GM19397 (cell line): ENCODE measurements at regions not wholly inside any gene's neighbourhood (a gene's known extent, or its start where the extent isn't known, plus 50 kb on each side); places are given as distances from the start of the nearest gene placed in this dataset.

Experiments
- ATAC-seq: cut with Tn5 transposase; IDR thresholded peaks from one replicate; pipeline ENCODE4 v1.9.1; 2021; ENCODE audit warnings: mild to moderate bottlenecking, moderate library complexity; ENCODE audit not compliant: unreplicated experiment

DNA sequence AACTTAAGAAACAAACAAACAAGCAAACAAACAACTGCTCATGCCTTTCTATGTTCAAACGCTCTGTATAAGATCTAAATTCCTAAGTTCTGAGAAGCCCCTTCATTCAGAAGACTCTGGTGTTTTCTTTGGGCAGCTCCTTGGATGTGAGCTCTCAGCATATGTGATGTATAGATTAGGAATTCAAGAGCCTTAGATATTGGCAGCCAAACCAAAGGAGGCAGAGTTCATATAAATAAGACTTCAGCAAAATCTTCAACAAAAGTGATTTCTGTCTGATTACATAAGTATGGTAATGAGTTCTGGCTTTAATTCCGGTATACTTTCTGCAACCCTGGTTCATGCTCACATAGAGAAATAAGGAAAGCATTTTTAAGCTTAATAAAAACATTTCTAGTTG is 145.6 kb downstream of the DYRK2 start:
- no peak for ATAC-seq

DNA sequence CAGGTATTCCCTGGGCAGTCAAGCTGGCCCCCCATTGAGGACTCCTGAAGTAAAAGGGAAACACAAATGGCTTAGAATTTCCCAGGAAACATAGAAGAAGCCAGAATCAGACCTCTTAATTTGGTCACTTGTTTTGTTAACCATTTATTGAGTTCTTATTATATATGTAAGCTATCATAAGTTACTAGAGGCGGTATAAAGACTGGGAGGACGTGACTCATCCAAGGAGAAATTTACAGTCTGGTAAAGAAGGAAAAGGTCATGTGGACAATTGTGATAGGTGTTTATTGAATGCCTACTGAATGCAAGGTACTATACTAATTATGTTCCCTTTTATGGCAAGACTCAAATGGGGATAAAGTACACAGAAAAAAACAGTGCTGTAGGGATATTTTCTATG is 146.7 kb downstream of the DYRK2 start:
- no peak for ATAC-seq

- ATAC-seq: no peak
Observed at GRCh38 chr12:67797185-67797741, 148.7 kb downstream of the DYRK2 start.

DNA sequence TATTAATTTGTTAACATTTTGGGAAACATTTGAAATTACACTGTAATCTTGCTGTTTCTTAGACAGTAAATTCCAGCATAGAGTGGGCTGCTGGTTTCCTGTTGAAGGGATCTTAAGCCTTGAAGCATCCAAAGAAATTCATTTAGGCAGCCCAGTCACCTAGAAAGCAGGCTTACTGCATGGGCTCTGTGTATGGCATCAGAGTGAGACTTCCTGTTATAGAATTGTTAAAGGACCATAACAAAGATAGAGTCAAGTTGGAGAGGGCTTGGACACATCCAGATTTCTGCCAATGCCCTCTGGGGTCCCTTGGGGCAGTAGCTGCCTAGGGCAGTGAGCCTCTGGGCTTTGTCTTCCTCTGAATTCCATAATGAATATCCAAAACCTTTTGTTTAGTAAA is 149.2 kb downstream of the DYRK2 start:
- ATAC-seq: no peak

DNA sequence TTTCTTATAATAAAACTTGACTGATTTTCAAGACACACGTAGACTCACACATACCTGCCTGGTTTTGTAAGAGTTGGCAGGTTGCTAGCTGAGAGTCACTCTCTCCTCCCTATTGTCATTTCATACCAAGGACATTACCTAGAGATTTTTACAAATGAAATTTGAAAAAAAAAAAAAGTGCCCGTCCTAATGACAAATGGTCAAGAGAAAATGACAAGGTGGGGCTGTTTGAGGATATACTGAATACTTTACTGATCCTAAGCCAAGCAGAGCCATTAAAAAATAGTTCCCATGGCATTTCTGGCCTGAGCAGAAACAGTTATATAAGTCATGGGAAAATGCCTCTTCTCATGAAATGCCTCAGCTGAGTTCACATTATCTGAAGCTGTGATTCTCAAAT is 150.2 kb downstream of the DYRK2 start:
- no peak for ATAC-seq

DNA sequence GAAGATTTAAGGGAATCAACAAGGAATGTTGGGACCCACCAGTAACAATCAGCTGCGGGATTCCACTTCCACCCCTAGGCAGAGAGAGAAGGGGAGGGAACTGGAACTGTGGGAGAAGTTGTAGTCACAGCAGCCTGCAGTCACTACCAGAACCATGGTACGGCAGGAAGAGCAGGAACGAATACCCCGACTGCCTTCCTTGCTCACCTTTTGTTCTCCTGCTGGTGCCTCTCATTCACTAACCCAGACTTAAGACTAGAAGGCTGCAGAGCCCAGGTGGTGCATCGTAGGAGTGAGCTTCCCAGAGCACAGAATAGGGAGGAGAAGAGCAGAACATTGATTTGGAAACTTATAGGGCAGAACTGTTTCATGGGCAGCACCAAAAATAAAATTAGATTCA is 154.2 kb downstream of the DYRK2 start:
- ATAC-seq: no peak

- no peak for ATAC-seq
Observed at GRCh38 chr12:67803278-67803993, 154.9 kb downstream of the DYRK2 start.

- no peak for ATAC-seq
Observed at GRCh38 chr12:67804168-67804567, 155.6 kb downstream of the DYRK2 start.

DNA sequence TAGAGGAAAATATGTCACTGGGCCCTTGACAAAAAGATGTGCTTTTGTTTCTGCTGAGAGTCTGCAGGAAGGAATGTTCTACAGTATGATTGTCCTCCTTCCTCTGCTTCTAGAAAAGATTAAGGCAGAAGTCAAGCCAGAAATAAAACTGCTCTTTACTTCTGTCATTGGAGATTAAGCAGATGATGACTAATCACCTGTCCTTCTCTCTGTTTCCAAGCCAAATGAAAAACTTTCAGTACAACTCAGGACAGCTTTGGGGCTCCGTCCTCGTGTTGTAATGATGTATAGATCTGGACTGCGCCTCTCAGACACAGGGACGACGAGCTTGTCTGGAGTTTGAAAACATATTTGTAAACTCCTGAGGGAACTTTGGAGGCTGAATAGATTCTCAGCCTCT is 159.3 kb downstream of the DYRK2 start:
- no peak for ATAC-seq

GRCh38 chr12:67810166-67810565 is 161.6 kb downstream of the DYRK2 start:
- ATAC-seq: no peak

GRCh38 chr12:67811437-67812361 is 163.2 kb downstream of the DYRK2 start:
- ATAC-seq: no peak

- ATAC-seq: no peak
Observed at GRCh38 chr12:67813456-67813904, 164.9 kb downstream of the DYRK2 start.

DNA sequence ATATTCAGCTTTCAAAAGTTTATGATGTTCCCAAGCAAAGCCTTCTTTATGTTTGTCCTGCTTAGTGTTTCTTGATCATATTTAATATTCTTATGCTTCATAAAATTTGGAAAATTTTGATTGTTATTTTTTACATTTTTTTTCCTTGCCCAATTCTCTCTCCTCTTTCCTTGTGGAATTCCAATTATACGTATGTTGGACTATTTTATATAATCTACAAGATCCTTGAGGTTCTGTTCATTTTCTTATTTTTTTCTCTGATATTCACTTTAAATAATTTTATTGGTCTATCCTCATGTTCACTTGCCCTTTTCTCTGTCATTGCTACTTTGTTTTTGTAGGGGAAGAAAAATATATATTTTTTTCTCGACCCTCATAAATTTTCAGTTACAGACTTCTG is 167.7 kb downstream of the DYRK2 start:
- ATAC-seq: no peak

GRCh38 chr12:67818459-67818903 is 169.9 kb downstream of the DYRK2 start:
- ATAC-seq: no peak

- ATAC-seq: no peak
Observed at GRCh38 chr12:67819902-67820301, 169.3 kb upstream of the IFNG-AS1 start.

GRCh38 chr12:67820694-67821093 is 168.6 kb upstream of the IFNG-AS1 start:
- ATAC-seq: no peak

DNA sequence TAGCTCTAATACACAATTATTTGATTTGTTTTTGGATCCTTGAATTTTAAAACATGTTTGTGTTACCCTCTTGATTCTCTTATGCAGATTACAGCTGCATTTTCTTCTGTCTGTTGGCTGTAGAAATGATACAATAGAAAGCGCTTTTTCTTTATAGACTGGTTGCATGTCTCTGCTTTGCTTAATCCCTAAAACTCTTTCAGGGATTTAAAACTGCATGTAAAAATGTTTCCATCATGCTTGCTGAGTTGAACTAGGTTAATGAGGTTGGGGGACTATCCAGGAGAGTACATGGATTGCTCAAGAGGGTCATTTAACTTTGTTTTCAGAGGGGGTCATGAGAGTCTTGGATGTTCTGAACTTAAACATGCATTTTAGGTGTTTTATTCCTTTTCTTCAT is 166.4 kb upstream of the IFNG-AS1 start:
- ATAC-seq: no peak

DNA sequence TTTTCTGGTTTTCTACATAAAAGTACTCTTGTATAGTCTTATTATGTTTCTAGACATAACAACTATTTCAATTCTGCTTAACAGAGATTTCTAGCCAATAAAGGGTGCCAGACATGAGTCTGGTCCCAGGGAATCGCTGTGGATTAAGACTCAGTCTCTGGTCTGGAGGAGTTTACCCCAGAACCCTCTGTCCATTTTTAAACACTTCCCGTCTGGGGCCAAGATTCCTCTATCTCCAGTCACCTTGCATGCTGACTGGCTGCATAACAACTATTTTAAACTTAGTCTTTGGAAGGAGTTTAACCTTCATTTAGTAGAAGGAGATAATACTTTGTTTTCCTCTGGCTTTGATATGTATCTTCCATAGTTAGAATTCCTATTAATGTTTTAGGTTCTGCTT is 163.1 kb upstream of the IFNG-AS1 start:
- no peak for ATAC-seq

GRCh38 chr12:67826946-67827720 is 162.1 kb upstream of the IFNG-AS1 start:
- ATAC-seq: no peak

DNA sequence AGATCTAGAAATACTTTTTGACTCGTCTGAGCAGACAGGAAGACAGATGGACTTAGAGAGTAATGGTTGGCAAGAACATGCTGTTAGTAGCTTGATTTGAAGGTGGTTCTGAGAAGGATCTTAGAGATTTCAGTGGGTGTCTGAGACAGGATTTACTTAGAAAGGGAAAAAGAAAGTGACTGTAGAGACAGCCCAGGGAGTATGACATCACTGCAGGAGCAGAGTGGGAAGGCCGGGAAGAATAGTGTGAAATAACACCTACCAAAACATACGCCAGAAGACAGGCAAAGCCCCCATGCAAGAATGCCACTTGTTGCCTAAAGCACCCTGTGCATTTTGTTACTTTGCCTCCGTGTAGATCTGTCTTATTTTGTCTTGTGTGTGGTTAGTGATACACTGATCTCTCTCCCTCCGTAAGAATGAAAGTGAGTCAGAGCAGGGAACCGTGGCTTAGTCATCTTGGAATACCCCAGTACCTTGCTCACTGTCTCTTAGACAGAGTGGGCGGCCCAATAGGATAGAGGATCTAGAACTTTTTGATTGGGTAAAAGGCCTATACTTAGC is 161.3 kb upstream of the IFNG-AS1 start:
- ATAC-seq: no peak

DNA sequence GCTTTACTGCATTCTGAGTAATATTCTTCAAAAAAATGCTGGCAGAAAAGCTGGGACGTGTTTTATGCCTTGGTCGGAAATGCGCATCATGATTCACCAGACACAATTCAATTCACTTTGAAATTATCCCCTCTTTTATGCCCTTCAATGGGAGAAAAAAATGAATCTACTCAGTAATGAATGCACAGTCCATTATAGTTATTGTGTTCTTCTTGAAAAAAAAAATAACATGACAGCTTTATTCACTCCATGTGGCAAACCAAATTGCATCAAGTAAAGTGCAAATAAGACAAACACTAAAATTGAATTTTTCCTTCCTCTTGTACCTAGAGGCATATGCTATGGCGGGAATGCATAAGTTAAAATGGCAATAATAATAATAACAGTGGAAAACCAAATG is 159.4 kb upstream of the IFNG-AS1 start:
- ATAC-seq: no peak
